Prostate gland (tissue), 2 donors: ENCODE measurements at regions not wholly inside any gene's neighbourhood (a gene's known extent, or its start where the extent isn't known, plus 50 kb on each side); places are given as distances from the start of the nearest gene placed in this dataset.

Experiments
- CTCF ChIP-seq, 4 experiments: fragments of 200-600 bp in 2 of 4; fragments of 450-650 bp in 2 of 4; sonication (generic) in 2 of 4; IDR thresholded peaks; 1 replicate in 3 of 4; 2 replicates in 1 of 4; pipeline ENCODE4 v1.5.1; 2016 to 2019; ENCODE audit warnings: antibody characterized with exemption in 4 of 4, mild to moderate bottlenecking in 2 of 4, moderate library complexity in 2 of 4
- POLR2A ChIP-seq: fragments of 450-650 bp; IDR thresholded peaks from one replicate; pipeline ENCODE4 v1.6.1; 2016; ENCODE audit warnings: antibody characterized with exemption, mild to moderate bottlenecking
- POLR2AphosphoS5 ChIP-seq: sonication (generic); formaldehyde crosslinking; IDR thresholded peaks from one replicate; pipeline ENCODE4 v1.6.1; 2017; ENCODE audit warnings: antibody characterized with exemption

GRCh38 chr5:123811831-123812230, 299.9 kb downstream of the CSNK1G3 start:
- no peak for TF ChIP-seq CTCF (IDR thresholded peaks at IDR 0.05)
- no peak for TF ChIP-seq POLR2A
- TF ChIP-seq POLR2AphosphoS5 = no peak
